HuH-7.5 (cell line): ENCODE measurements at regions not wholly inside any gene's neighbourhood (a gene's known extent, or its start where the extent isn't known, plus 50 kb on each side); places are given as distances from the start of the nearest gene placed in this dataset.
"Not testable (repeated sequence)": the region's sequence is repeated elsewhere in the genome, so short reads cannot be mapped to it uniquely, and the experiment has no call there.

Experiments
- DNase-seq: peaks from one replicate; pipeline ENCODE4 v3.0.0; 2011; ENCODE audit warnings: low spot score

- no peak for DNase-seq
These were observed 701.0 kb downstream of the NR2F1-AS1 start for GRCh38 chr5:92879806-92880543.

- no peak for DNase-seq
These were observed 706.2 kb downstream of the NR2F1-AS1 start for GRCh38 chr5:92874790-92875189.

GRCh38 chr5:92868442-92868841, 712.6 kb downstream of the NR2F1-AS1 start:
- no peak for DNase-seq

- no peak for DNase-seq
These were observed 716.4 kb downstream of the NR2F1-AS1 start for GRCh38 chr5:92864591-92864990.

- no peak for DNase-seq
These were observed 717.4 kb downstream of the NR2F1-AS1 start for GRCh38 chr5:92863666-92864065.

GRCh38 chr5:92861531-92862285, 719.3 kb downstream of the NR2F1-AS1 start:
- DNase-seq: no peak

GRCh38 chr5:92860061-92860460, 721.0 kb downstream of the NR2F1-AS1 start:
- DNase-seq: no peak

- DNase-seq: no peak
These were observed 728.8 kb downstream of the NR2F1-AS1 start for GRCh38 chr5:92852219-92852618.

- no peak for DNase-seq
These were observed 730.1 kb downstream of the NR2F1-AS1 start for GRCh38 chr5:92850886-92851285.

GRCh38 chr5:92849756-92850155, 731.3 kb downstream of the NR2F1-AS1 start:
- DNase-seq: no peak

GRCh38 chr5:92841604-92842155, 739.3 kb downstream of the NR2F1-AS1 start:
- DNase-seq: no peak

GRCh38 chr5:92838253-92838652, 742.8 kb downstream of the NR2F1-AS1 start:
- DNase-seq: peak; percentile 51

GRCh38 chr5:92836855-92837755, 743.9 kb downstream of the NR2F1-AS1 start:
- DNase-seq: no peak

GRCh38 chr5:92835712-92836111, 745.3 kb downstream of the NR2F1-AS1 start:
- no peak for DNase-seq

- DNase-seq: not testable (repeated sequence)
These were observed 757.5 kb downstream of the NR2F1-AS1 start for GRCh38 chr5:92823551-92823950.

GRCh38 chr5:92822183-92822582, 758.8 kb downstream of the NR2F1-AS1 start:
- DNase-seq: no peak

GRCh38 chr5:92809855-92810465, 771.1 kb downstream of the NR2F1-AS1 start:
- no peak for DNase-seq

GRCh38 chr5:92808474-92808873, 772.5 kb downstream of the NR2F1-AS1 start:
- DNase-seq: no peak

GRCh38 chr5:92807085-92807484, 773.9 kb downstream of the NR2F1-AS1 start:
- no peak for DNase-seq

- DNase-seq: no peak
These were observed 775.6 kb downstream of the NR2F1-AS1 start for GRCh38 chr5:92805446-92805845.

- no peak for DNase-seq
These were observed 779.1 kb downstream of the NR2F1-AS1 start for GRCh38 chr5:92801911-92802310.

- DNase-seq: no peak
These were observed 780.7 kb downstream of the NR2F1-AS1 start for GRCh38 chr5:92800365-92800764.
